Central memory CD8-positive, alpha-beta T cell (primary cell): ENCODE measurements at regions not wholly inside any gene's neighbourhood (a gene's known extent, or its start where the extent isn't known, plus 50 kb on each side); places are given as distances from the start of the nearest gene placed in this dataset.

Experiments used
- ATAC-seq: fragments of 150-1000 bp; cut with Tn5 transposase; replicated peaks from 2 replicates; pipeline ENCODE4 v1.10.0; 2022; ENCODE audit warnings: mild to moderate bottlenecking, moderate FRiP score, moderate number of reproducible peaks; ENCODE audit not compliant: poor library complexity, severe bottlenecking; ENCODE audit errors: extremely low read depth
- DNase-seq, 2 donors: peaks; one replicate each; pipeline ENCODE4 v3.0.0; 2021; ENCODE audit warnings: low spot score in 2 of 2
- H3K27ac Mint-ChIP-seq: one replicate; pipeline ENCODE4 v1.8.0; 2022; ENCODE audit warnings: low read depth, mild to moderate bottlenecking, moderate library complexity, mixed read lengths
- H3K27me3 Mint-ChIP-seq: one replicate; pipeline ENCODE4 v1.8.0; 2022; ENCODE audit warnings: mixed read lengths
- H3K36me3 Mint-ChIP-seq: one replicate; pipeline ENCODE4 v1.8.0; 2022; ENCODE audit warnings: mild to moderate bottlenecking, moderate library complexity, mixed read lengths; ENCODE audit not compliant: insufficient read depth
- H3K4me1 Mint-ChIP-seq: one replicate; pipeline ENCODE4 v1.8.0; 2022; ENCODE audit warnings: mixed read lengths
- H3K4me3 Mint-ChIP-seq: one replicate; pipeline ENCODE4 v1.8.0; 2022; ENCODE audit warnings: mild to moderate bottlenecking, moderate library complexity, mixed read lengths
- H3K9me3 Mint-ChIP-seq: one replicate; pipeline ENCODE4 v1.8.0; 2022; ENCODE audit warnings: mixed read lengths

- Mint-ChIP-seq H3K9me3 (no peaks in the 10 kb centered on the region), H3K4me1 (no peaks in the 10 kb centered on the region), H3K36me3 (no peaks in the 10 kb centered on the region), H3K27ac (no peak overlapping the region), H3K27me3 (peaks cover 21% of the 10 kb centered on the region), H3K4me3 (no peak overlapping the region)
- no peak for DNase-seq
- no peak for ATAC-seq
Observed at GRCh38 chr10:120382360-120382759, 74.7 kb upstream of the PLPP4 start.

GRCh38 chr10:120385992-120386391 is 71.0 kb upstream of the PLPP4 start:
- DNase-seq (no peak), ATAC-seq (no peak)
- Mint-ChIP-seq H3K27ac (no peak overlapping the region), H3K9me3 (no peaks in the 10 kb centered on the region), H3K36me3 (no peaks in the 10 kb centered on the region), H3K4me1 (no peaks in the 10 kb centered on the region), H3K27me3 (no peaks in the 10 kb centered on the region), H3K4me3 (no peak overlapping the region)

- Mint-ChIP-seq H3K9me3 (no peaks in the 10 kb centered on the region), H3K4me3 (no peak overlapping the region), H3K36me3 (no peaks in the 10 kb centered on the region), H3K27ac (no peak overlapping the region), H3K27me3 (no peaks in the 10 kb centered on the region), H3K4me1 (no peaks in the 10 kb centered on the region)
- DNase-seq (no peak), ATAC-seq (no peak)
Observed at GRCh38 chr10:120386896-120387295, 70.1 kb upstream of the PLPP4 start.

- DNase-seq (no peak), ATAC-seq (no peak)
- H3K36me3 Mint-ChIP-seq = no peaks in the 10 kb centered on the region
- no peaks in the 10 kb centered on the region for H3K27me3 Mint-ChIP-seq
- no peaks in the 10 kb centered on the region for H3K9me3 Mint-ChIP-seq
- H3K4me1 Mint-ChIP-seq = no peaks in the 10 kb centered on the region
- H3K4me3 Mint-ChIP-seq = no peak overlapping the region
- H3K27ac Mint-ChIP-seq = no peak overlapping the region
Observed at GRCh38 chr10:120387326-120387725, 69.7 kb upstream of the PLPP4 start.

- H3K9me3 Mint-ChIP-seq = peaks cover 7% of the 10 kb centered on the region
- no peak overlapping the region for H3K27ac Mint-ChIP-seq
- no peak overlapping the region for H3K4me3 Mint-ChIP-seq
- ATAC-seq = no peak
- H3K4me1 Mint-ChIP-seq = peaks cover 5% of the 10 kb centered on the region
- no peak for DNase-seq
- no peaks in the 10 kb centered on the region for H3K36me3 Mint-ChIP-seq
- peaks cover 28% of the 10 kb centered on the region for H3K27me3 Mint-ChIP-seq
Observed at GRCh38 chr10:120392245-120392644, 64.8 kb upstream of the PLPP4 start.

- H3K27ac Mint-ChIP-seq = no peak overlapping the region
- peaks cover 5% of the 10 kb centered on the region for H3K4me1 Mint-ChIP-seq
- H3K9me3 Mint-ChIP-seq = peaks cover 7% of the 10 kb centered on the region
- H3K27me3 Mint-ChIP-seq = peaks cover 28% of the 10 kb centered on the region
- H3K4me3 Mint-ChIP-seq = no peak overlapping the region
- DNase-seq = no peak
- no peak for ATAC-seq
- H3K36me3 Mint-ChIP-seq = no peaks in the 10 kb centered on the region
Observed at GRCh38 chr10:120392671-120393079, 64.4 kb upstream of the PLPP4 start.

GRCh38 chr10:120394446-120394845 is 62.6 kb upstream of the PLPP4 start:
- ATAC-seq (no peak), DNase-seq (no peak)
- Mint-ChIP-seq H3K9me3 (peaks cover 7% of the 10 kb centered on the region), H3K4me1 (peaks cover 5% of the 10 kb centered on the region), H3K4me3 (no peak overlapping the region), H3K27ac (no peak overlapping the region), H3K36me3 (no peaks in the 10 kb centered on the region), H3K27me3 (peaks cover 28% of the 10 kb centered on the region)

GRCh38 chr10:120396228-120396627 is 60.8 kb upstream of the PLPP4 start:
- ATAC-seq (no peak), DNase-seq (no peak)
- peaks cover 7% of the 10 kb centered on the region for H3K9me3 Mint-ChIP-seq
- peaks cover 28% of the 10 kb centered on the region for H3K27me3 Mint-ChIP-seq
- H3K27ac Mint-ChIP-seq = no peak overlapping the region
- no peak overlapping the region for H3K4me3 Mint-ChIP-seq
- peaks cover 5% of the 10 kb centered on the region for H3K4me1 Mint-ChIP-seq
- no peaks in the 10 kb centered on the region for H3K36me3 Mint-ChIP-seq

- no peak overlapping the region for H3K27ac Mint-ChIP-seq
- H3K9me3 Mint-ChIP-seq = peaks cover 6% of the 10 kb centered on the region
- H3K4me3 Mint-ChIP-seq = no peak overlapping the region
Observed at GRCh38 chr10:120398180-120398579, 58.8 kb upstream of the PLPP4 start.

GRCh38 chr10:120400601-120401000 is 56.4 kb upstream of the PLPP4 start:
- H3K36me3 Mint-ChIP-seq = no peaks in the 10 kb centered on the region
- no peak overlapping the region for H3K27ac Mint-ChIP-seq
- DNase-seq (no peak), ATAC-seq (no peak)
- H3K9me3 Mint-ChIP-seq = no peaks in the 10 kb centered on the region
- H3K4me1 Mint-ChIP-seq = peaks cover 3% of the 10 kb centered on the region
- H3K4me3 Mint-ChIP-seq = no peak overlapping the region
- no peaks in the 10 kb centered on the region for H3K27me3 Mint-ChIP-seq

More at GRCh38 chr10:120398180-120398579, 58.8 kb upstream of the PLPP4 start:
- Mint-ChIP-seq H3K27me3 (peaks cover 21% of the 10 kb centered on the region), H3K4me1 (peaks cover 5% of the 10 kb centered on the region), H3K36me3 (no peaks in the 10 kb centered on the region)
- DNase-seq = no peak
- ATAC-seq = no peak

GRCh38 chr10:120402147-120402766 is 54.8 kb upstream of the PLPP4 start:
- no peak overlapping the region for H3K27ac Mint-ChIP-seq
- no peak for ATAC-seq
- H3K4me1 Mint-ChIP-seq = no peaks in the 10 kb centered on the region
- H3K4me3 Mint-ChIP-seq = no peak overlapping the region
- no peaks in the 10 kb centered on the region for H3K36me3 Mint-ChIP-seq
- no peaks in the 10 kb centered on the region for H3K27me3 Mint-ChIP-seq
- no peak for DNase-seq
- no peaks in the 10 kb centered on the region for H3K9me3 Mint-ChIP-seq

- H3K4me1 Mint-ChIP-seq = no peaks in the 10 kb centered on the region
- ATAC-seq (no peak), DNase-seq (no peak)
Observed at GRCh38 chr10:120403109-120403508, 53.9 kb upstream of the PLPP4 start.

GRCh38 chr10:120406376-120406775 is 50.7 kb upstream of the PLPP4 start:
- Mint-ChIP-seq H3K9me3 (no peaks in the 10 kb centered on the region), H3K4me3 (no peak overlapping the region), H3K4me1 (no peaks in the 10 kb centered on the region), H3K27me3 (peaks cover 9% of the 10 kb centered on the region), H3K36me3 (no peaks in the 10 kb centered on the region), H3K27ac (no peak overlapping the region)
- no peak for ATAC-seq
- no peak for DNase-seq

More at GRCh38 chr10:120403109-120403508, 53.9 kb upstream of the PLPP4 start:
- Mint-ChIP-seq H3K4me3 (no peak overlapping the region), H3K27me3 (no peaks in the 10 kb centered on the region), H3K9me3 (no peaks in the 10 kb centered on the region), H3K36me3 (no peaks in the 10 kb centered on the region), H3K27ac (no peak overlapping the region)
